ENCODE measurements at regions not wholly inside any gene's neighbourhood (a gene's known extent, or its start where the extent isn't known, plus 50 kb on each side); places are given as distances from the start of the nearest gene placed in this dataset.

- ChIA-PET CTCF (no interaction called here), RAD21 (ENCODE audit: low non-redundant PET in 1 of 2, low total read pairs in 2 of 2, uncharacterized antibody in 2 of 2, unreplicated experiment in 2 of 2) (interaction anchor here in 1 of 2 experiments (0.6 kb wide), 1 partner anchor 73 kb away, joined by 3 read pairs; no protein-coding TSS in a partner anchor), POLR2A (no interaction called here)
- H3K9me2 ChIP-seq (ENCODE audit: insufficient read depth), result no peaks in the 10 kb centered on the region
- DNase-seq (ENCODE audit: low read depth, low spot score) (no peak), ATAC-seq (no peak)
- H3K9me3 ChIP-seq (ENCODE audit: control insufficient read depth in 1 of 2, insufficient read depth in 1 of 2, low read depth in 1 of 2, low read length in 2 of 2), result no peaks in the 10 kb centered on the region
- H4K20me1 ChIP-seq (ENCODE audit: insufficient read depth), result no peaks in the 10 kb centered on the region
- BruUV-seq (replicated peaks), result no TSS peak
- no peak overlapping the region for H3K4me3 ChIP-seq (replicated peaks in 1 of 2; ENCODE audit: low read depth in 1 of 2, low read length in 2 of 2)
- H3K9ac ChIP-seq (ENCODE audit: low read length), result no peak overlapping the region
- H3K4me2 ChIP-seq (ENCODE audit: low read length), result peak overlapping the region; percentile 73; the same call in 1 of the 2 replicates
- H3K36me3 ChIP-seq (ENCODE audit: control insufficient read depth in 1 of 2, insufficient read depth in 2 of 2, low read length in 2 of 2), result no peaks in the 10 kb centered on the region
- TF ChIP-seq EZH2phosphoT487 (IDR thresholded peaks at IDR 0.05; ENCODE audit: borderline replicate concordance) (no peak), SP1 (IDR thresholded peaks at IDR 0.05; ENCODE audit: low read depth) (no peak), SIN3A (IDR thresholded peaks at IDR 0.05; ENCODE audit: low read depth) (no peak), ZFX (IDR thresholded peaks at IDR 0.05) (no peak), ATF3 (IDR thresholded peaks at IDR 0.05) (no peak), CEBPB (IDR thresholded peaks at IDR 0.05; ENCODE audit: low read depth) (no peak), POLR2AphosphoS5 (IDR thresholded peaks at IDR 0.05; ENCODE audit: low read depth, low read length) (no peak), ZNF274 (IDR thresholded peaks at IDR 0.05; ENCODE audit: low read depth, low read length) (no peak), ZBTB33 (IDR thresholded peaks at IDR 0.05; ENCODE audit: extremely low read depth, insufficient replicate concordance, low read length) (no peak), CBX3 (IDR thresholded peaks at IDR 0.05; ENCODE audit: low read depth) (no peak), MAX (IDR thresholded peaks at IDR 0.05) (no peak), TCF7L2 (IDR thresholded peaks at IDR 0.05; ENCODE audit: borderline replicate concordance, extremely low read depth, insufficient read depth, insufficient read length) (no peak), POLR2A (IDR thresholded peaks at IDR 0.05; ENCODE audit: borderline replicate concordance, extremely low read depth, insufficient read depth, insufficient read length) (no peak)
- no peak overlapping the region for H2AFZ ChIP-seq (ENCODE audit: low read depth, low read length, poor library complexity, severe bottlenecking)
- peaks cover 3 to 22% of the 10 kb centered on the region in 2 experiments; a peak in 3 of 4 replicates for H3K4me1 ChIP-seq (ENCODE audit: control insufficient read depth in 1 of 2, insufficient read depth in 2 of 2, low read length in 2 of 2)
- intact Hi-C loops (cut with micrococcal nuclease), result no loop called here
- H3K27ac ChIP-seq (ENCODE audit: low read depth, low read length), result no peak overlapping the region
- no peaks in the 10 kb centered on the region for H3K27me3 ChIP-seq (ENCODE audit: insufficient read depth, low read length)
- no peaks in the 10 kb centered on the region for H3K79me2 ChIP-seq (ENCODE audit: insufficient read depth, low read length)
These were observed 255.3 kb upstream of the IL12A start for GRCh38 chr3:159733194-159733860.

Data from HCT116 (cell line).